ENCODE measurements at regions not wholly inside any gene's neighbourhood (a gene's known extent, or its start where the extent isn't known, plus 50 kb on each side); places are given as distances from the start of the nearest gene placed in this dataset.

DNA sequence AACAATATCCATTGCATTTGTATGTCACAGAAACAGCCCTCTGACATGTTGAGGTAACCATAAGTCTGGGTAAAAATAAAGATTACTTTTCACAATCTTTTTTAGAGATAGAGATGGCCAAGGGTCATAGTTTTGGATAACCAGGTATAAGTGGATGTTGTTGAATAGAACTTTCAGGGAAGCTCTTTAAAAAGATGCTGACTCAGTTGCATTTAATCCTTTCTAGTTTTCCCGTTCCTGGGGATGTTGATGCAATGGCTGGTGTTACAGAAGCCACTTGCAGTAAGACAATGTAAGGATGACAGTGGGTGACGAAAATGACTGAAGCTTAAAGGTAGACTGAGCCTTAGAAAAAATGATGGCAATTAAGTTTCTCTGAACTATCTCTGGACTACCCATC lies 1473.7 kb downstream of the AACS start:
- intact Hi-C loops (cut with micrococcal nuclease): no loop called here
- Histone ChIP-seq H3K79me2 (ENCODE audit: control insufficient read depth, insufficient read depth, low read length) (no peaks in the 10 kb centered on the region), H2AFZ (ENCODE audit: low read depth, low read length) (no peak overlapping the region), H3K9ac (replicated peaks; ENCODE audit: extremely low read depth, insufficient read depth, low read length) (no peak overlapping the region), H3K9me1 (replicated peaks; ENCODE audit: control insufficient read depth, extremely low read depth, insufficient read depth, low read length) (no peaks in the 10 kb centered on the region), H3K27me3 (ENCODE audit: control insufficient read depth in 2 of 2, insufficient read depth in 2 of 2, low read length in 2 of 2) (no peaks in the 10 kb centered on the region), H3K36me3 (ENCODE audit: control insufficient read depth in 2 of 2, extremely low read depth in 1 of 2, insufficient read depth in 2 of 2, low read length in 2 of 2) (no peaks in the 10 kb centered on the region), H4K20me1 (replicated peaks; ENCODE audit: control insufficient read depth, extremely low read depth, insufficient read depth, low read length) (no peaks in the 10 kb centered on the region), H3K4me2 (ENCODE audit: insufficient read depth, low read length) (no peak overlapping the region), H3K27ac (ENCODE audit: insufficient read depth, low read depth, low read length) (no peak overlapping the region), H3K9me3 (replicated peaks; ENCODE audit: control insufficient read depth, insufficient read depth, low read length) (peaks cover 2% of the 10 kb centered on the region), H3K4me3 (replicated peaks in 1 of 3; ENCODE audit: insufficient read depth in 1 of 3, low read depth in 1 of 3, low read length in 3 of 3) (no peak overlapping the region), H3K4me1 (ENCODE audit: control insufficient read depth, extremely low read depth, insufficient read depth, low read length) (no peaks in the 10 kb centered on the region)
- FAIRE-seq (no peak), DNase-seq (ENCODE audit: low read depth, low spot score) (no peak)
- POLR2A ChIA-PET: no interaction called here
- no peak for TF ChIP-seq POLR2AphosphoS5 (IDR thresholded peaks at IDR 0.05; ENCODE audit: insufficient read depth, low read depth, low read length)
- TF ChIP-seq MAX (IDR thresholded peaks at IDR 0.05; ENCODE audit: insufficient read depth, insufficient read length): no peak
- TF ChIP-seq, protein P1, sequence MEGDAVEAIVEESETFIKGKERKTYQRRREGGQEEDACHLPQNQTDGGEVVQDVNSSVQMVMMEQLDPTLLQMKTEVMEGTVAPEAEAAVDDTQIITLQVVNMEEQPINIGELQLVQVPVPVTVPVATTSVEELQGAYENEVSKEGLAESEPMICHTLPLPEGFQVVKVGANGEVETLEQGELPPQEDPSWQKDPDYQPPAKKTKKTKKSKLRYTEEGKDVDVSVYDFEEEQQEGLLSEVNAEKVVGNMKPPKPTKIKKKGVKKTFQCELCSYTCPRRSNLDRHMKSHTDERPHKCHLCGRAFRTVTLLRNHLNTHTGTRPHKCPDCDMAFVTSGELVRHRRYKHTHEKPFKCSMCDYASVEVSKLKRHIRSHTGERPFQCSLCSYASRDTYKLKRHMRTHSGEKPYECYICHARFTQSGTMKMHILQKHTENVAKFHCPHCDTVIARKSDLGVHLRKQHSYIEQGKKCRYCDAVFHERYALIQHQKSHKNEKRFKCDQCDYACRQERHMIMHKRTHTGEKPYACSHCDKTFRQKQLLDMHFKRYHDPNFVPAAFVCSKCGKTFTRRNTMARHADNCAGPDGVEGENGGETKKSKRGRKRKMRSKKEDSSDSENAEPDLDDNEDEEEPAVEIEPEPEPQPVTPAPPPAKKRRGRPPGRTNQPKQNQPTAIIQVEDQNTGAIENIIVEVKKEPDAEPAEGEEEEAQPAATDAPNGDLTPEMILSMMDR (IDR thresholded peaks at IDR 0.05; ENCODE audit: extremely low read depth in 1 of 2, insufficient read depth in 1 of 2, low read depth in 1 of 2, low read length in 2 of 2): no peak
- TF ChIP-seq EZH2 (IDR thresholded peaks at IDR 0.05; ENCODE audit: borderline replicate concordance, low read depth, low read length, severe bottlenecking): no peak
- TF ChIP-seq FOS (IDR thresholded peaks at IDR 0.05; ENCODE audit: borderline replicate concordance, insufficient read depth, low read length): no peak
- no peak for TF ChIP-seq MYC (IDR thresholded peaks at IDR 0.05; ENCODE audit: low read depth, low read length)
- TF ChIP-seq JUN (IDR thresholded peaks at IDR 0.05; ENCODE audit: borderline replicate concordance, insufficient read depth, insufficient read length, low read depth): no peak
- no peak for TF ChIP-seq GATA2 (IDR thresholded peaks at IDR 0.05; ENCODE audit: insufficient read depth, insufficient read length, low read depth, low read length)
- TF ChIP-seq POLR2A (IDR thresholded peaks at IDR 0.05; ENCODE audit: low read depth, low read length): no peak
- dilution Hi-C loops (cut with MboI; ENCODE audit: extremely low pct_ligation_motif_present, low sequenced_read_pairs): no loop called here
- BruUV-seq (replicated peaks): no TSS peak
- CTCF ChIA-PET: no interaction called here

All from endothelial cell of umbilical vein (primary cell).